HFFc6 (cell line): ENCODE measurements at regions not wholly inside any gene's neighbourhood (a gene's known extent, or its start where the extent isn't known, plus 50 kb on each side); places are given as distances from the start of the nearest gene placed in this dataset.

Experiments used
- DNase-seq: peaks from one replicate; pipeline ENCODE4 v3.0.0-alpha.2; 2018
- H3K27ac Mint-ChIP-seq: 2 replicates; pipeline ENCODE4 v1.8.0; 2020; ENCODE audit warnings: mild to moderate bottlenecking, mixed read lengths
- H3K27me3 Mint-ChIP-seq: 2 replicates; pipeline ENCODE4 v1.8.0; 2021; ENCODE audit warnings: mild to moderate bottlenecking, moderate library complexity, mixed read lengths; ENCODE audit not compliant: insufficient read depth
- H3K36me3 Mint-ChIP-seq: 2 replicates; pipeline ENCODE4 v1.8.0; 2021; ENCODE audit warnings: low read depth, mixed read lengths
- H3K4me1 Mint-ChIP-seq: 2 replicates; pipeline ENCODE4 v1.8.0; 2020; ENCODE audit warnings: low read depth, mixed read lengths
- H3K4me3 Mint-ChIP-seq: 2 replicates; pipeline ENCODE4 v1.8.0; 2020; ENCODE audit warnings: mild to moderate bottlenecking, moderate library complexity, mixed read lengths
- H3K9me3 Mint-ChIP-seq: 2 replicates; pipeline ENCODE4 v1.8.0; 2020; ENCODE audit warnings: mild to moderate bottlenecking, mixed read lengths
- TF ChIP-seq, protein P1 (sequence below): fragments of 200-600 bp; sonication (generic); IDR thresholded peaks from 2 replicates; pipeline ENCODE4 v1.5.0; 2021; ENCODE audit warnings: antibody characterized with exemption, mild to moderate bottlenecking

DNA sequence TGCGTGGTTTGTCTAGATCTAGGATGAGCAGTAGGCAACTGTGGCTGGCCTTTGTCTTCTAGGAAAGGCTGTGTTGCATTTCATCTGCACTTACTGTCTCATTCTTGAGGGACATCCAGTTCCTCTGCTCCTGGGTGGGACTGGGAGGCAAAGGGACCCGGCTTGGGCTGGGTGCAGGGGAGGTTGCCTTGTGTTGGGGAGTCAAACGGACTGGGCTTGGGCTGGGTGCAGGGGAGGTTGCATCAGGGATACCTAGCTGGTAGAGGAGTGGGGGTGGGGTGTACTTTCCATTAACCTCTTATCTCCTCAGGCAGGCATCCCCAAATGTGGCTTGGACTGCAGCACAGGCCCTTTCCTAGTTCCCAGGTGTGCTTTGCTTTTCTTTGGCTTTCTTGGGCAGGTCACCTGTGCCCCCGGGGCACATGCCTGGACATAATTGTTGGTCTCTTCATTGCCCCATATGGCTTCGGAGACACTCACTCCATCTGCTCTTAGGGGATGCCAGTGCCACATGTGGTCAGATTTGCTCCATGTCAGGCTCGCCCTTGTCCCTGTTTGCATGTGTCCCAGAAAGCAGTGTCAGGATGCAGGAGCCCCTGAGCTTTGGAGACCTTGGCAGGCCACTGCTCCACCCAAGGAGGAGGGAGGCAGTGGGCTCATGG, 1682.9 kb downstream of the TP53TG3F start:
- TF ChIP-seq, protein P1, sequence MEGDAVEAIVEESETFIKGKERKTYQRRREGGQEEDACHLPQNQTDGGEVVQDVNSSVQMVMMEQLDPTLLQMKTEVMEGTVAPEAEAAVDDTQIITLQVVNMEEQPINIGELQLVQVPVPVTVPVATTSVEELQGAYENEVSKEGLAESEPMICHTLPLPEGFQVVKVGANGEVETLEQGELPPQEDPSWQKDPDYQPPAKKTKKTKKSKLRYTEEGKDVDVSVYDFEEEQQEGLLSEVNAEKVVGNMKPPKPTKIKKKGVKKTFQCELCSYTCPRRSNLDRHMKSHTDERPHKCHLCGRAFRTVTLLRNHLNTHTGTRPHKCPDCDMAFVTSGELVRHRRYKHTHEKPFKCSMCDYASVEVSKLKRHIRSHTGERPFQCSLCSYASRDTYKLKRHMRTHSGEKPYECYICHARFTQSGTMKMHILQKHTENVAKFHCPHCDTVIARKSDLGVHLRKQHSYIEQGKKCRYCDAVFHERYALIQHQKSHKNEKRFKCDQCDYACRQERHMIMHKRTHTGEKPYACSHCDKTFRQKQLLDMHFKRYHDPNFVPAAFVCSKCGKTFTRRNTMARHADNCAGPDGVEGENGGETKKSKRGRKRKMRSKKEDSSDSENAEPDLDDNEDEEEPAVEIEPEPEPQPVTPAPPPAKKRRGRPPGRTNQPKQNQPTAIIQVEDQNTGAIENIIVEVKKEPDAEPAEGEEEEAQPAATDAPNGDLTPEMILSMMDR = no peak
- Mint-ChIP-seq H3K27me3 (peaks cover 4% of the 10 kb centered on the region), H3K9me3 (peaks cover 47% of the 10 kb centered on the region), H3K4me3 (no peak overlapping the region), H3K36me3 (peaks cover 10% of the 10 kb centered on the region), H3K4me1 (no peaks in the 10 kb centered on the region), H3K27ac (no peak overlapping the region)
- DNase-seq = no peak

DNA sequence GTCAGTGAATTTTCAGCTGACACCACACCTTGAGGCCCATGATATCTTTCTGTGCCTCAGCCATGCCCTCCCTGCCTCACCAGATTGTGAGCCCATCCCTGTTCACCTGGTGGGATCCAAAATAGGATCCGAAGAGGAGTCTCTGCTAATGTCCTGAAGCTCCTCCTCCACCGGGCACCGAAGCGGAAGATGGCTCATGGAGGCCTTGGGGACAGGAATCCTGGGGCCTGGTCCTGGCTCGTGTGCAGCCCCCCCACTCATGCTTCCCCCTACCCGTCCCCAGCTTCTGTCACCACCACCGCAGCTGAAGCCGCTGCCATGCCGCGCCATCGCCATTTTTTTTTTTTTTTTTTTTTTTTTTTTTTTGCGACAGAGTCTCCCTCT, 1683.4 kb downstream of the TP53TG3F start:
- no peak overlapping the region for H3K4me3 Mint-ChIP-seq
- TF ChIP-seq, protein P1 = no peak
- peaks cover 47% of the 10 kb centered on the region for H3K9me3 Mint-ChIP-seq
- H3K4me1 Mint-ChIP-seq = no peaks in the 10 kb centered on the region
- peaks cover 4% of the 10 kb centered on the region for H3K27me3 Mint-ChIP-seq
- peaks cover 10% of the 10 kb centered on the region for H3K36me3 Mint-ChIP-seq
- no peak for DNase-seq
- H3K27ac Mint-ChIP-seq = no peak overlapping the region

DNA sequence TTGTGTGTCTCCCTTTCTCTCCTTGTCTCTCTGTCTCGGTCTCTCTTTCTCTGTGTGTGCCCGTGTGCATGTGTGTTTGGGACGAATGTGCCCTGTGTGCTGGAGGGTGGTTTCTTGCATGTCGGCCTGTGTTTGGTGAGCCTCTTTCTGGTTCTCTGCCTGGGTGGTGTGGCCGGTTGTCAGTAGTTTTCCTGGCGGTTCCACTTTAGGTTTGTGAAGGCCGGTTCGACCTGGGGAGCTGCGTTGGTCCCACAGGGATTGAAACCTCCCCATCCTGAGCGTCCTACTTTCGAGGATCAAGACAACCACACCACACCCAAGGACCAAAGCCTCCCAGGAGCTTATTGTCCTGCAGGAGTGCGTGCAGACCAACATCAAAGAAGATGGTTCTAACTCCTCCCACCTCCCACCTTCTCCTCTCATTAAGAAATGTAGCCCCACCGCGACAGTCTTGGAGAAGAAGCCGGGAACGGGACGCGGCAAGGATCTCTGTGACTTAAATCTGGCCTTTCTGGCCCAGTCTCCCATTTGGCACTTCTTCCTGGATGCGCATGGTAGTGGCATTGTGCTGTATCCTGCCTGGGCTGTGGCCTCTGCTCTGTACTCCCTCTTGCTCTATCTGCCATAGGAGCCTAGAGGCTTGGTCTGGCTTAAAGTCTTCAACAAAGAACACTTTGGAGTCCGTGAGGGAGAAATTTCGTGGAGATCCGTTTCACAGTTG, 1685.0 kb downstream of the TP53TG3F start:
- H3K4me1 Mint-ChIP-seq = no peaks in the 10 kb centered on the region
- TF ChIP-seq, protein P1 = no peak
- peaks cover 10% of the 10 kb centered on the region for H3K36me3 Mint-ChIP-seq
- peaks cover 57% of the 10 kb centered on the region for H3K9me3 Mint-ChIP-seq
- peaks cover 4% of the 10 kb centered on the region for H3K27me3 Mint-ChIP-seq
- H3K27ac Mint-ChIP-seq = no peak overlapping the region
- no peak overlapping the region for H3K4me3 Mint-ChIP-seq
- DNase-seq = no peak

DNA sequence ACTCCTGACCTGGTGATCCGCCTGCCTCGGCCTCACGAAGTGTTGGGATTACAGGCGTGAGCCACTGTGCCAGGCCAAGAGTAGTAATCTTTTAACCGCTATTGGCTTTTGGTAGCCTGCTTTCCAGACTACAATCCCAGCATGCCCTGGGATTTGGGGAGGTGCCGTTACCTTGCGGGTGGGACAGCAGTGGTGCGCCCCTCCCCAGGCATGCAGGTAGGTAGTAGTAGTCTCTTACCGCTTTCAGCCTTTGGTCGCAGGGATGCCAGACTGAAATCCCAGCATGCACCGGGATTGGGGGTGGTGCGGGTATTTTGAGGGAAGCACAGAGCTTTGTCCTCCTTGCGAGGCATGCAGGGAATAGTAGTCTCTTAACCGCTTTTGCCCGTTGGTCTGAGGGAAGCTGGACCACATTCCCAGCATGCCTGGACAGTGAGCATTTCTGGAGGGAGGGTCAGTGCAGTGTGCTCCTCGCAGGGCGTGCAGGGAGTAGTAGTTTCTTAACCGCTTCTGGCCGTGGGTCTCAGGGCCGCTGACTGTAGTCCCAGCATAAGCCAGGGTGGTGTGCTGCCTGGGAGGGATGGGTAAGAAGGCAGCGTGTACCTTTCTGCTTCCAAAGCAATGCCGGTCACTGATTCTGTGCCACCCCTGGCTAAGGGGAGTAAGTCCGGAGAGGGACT, 1686.8 kb downstream of the TP53TG3F start:
- peaks cover 63% of the 10 kb centered on the region for H3K9me3 Mint-ChIP-seq
- H3K4me3 Mint-ChIP-seq = no peak overlapping the region
- peaks cover 4% of the 10 kb centered on the region for H3K27me3 Mint-ChIP-seq
- H3K4me1 Mint-ChIP-seq = no peaks in the 10 kb centered on the region
- H3K27ac Mint-ChIP-seq = no peak overlapping the region
- TF ChIP-seq, protein P1 = no peak
- peaks cover 6% of the 10 kb centered on the region for H3K36me3 Mint-ChIP-seq
- DNase-seq = no peak

DNA sequence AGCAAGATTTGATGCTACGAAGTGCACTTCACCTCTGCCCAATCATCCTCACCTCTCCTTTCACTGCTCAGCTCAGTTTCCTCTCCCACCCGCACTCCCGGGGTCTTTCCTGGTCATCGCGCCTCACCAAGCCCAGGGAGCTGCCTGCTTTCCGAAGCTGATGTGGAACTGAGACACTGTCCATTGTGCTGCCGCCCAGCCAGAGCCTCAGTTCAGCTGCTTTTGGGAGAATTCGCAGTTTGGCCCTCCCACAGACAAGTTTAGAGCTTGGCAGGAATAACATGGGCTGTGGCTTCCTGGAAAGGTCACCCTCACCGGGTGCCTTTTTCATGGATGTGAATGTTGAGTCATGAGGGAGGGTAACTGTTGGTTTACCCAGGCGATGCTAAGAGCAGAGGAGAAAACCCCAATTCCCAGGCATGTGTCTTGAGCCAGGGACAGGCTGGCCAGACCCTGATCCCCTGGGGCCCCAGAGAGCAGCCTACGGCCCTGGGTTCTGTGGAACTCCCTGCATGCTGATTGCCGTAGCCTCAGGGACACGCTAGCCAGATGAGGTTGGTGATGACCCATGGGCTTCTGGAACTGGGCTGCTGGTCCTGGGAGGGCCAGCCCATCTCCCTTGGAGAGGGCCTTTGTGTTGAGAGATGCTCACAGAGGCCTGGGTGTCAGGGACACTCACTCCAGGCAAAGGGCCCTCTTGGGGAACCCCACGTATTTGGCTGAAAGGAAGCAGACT, 1687.5 kb downstream of the TP53TG3F start:
- peaks cover 63% of the 10 kb centered on the region for H3K9me3 Mint-ChIP-seq

More for the DNA sequence above, 1687.5 kb downstream of the TP53TG3F start:
- peaks cover 5% of the 10 kb centered on the region; the same call in 1 of the 2 replicates for H3K36me3 Mint-ChIP-seq
- H3K27me3 Mint-ChIP-seq = peaks cover 4% of the 10 kb centered on the region
- TF ChIP-seq, protein P1 = no peak
- H3K27ac Mint-ChIP-seq = no peak overlapping the region
- no peaks in the 10 kb centered on the region for H3K4me1 Mint-ChIP-seq
- no peak for DNase-seq
- no peak overlapping the region for H3K4me3 Mint-ChIP-seq
